SK-N-SH treated with all-trans-retinoic acid at 6 μM for 48 hours (cell line): ENCODE measurements at regions not wholly inside any gene's neighbourhood (a gene's known extent, or its start where the extent isn't known, plus 50 kb on each side); places are given as distances from the start of the nearest gene placed in this dataset.

Source experiments
- ATAC-seq: fragments of 200-7000 bp; cut with Tn5 transposase; 3 replicates; pipeline ENCODE4 v1.9.1; 2020; ENCODE audit warnings: mild to moderate bottlenecking, moderate library complexity
- ARNTL ChIP-seq: fragments of 450-650 bp; formaldehyde crosslinking; IDR thresholded peaks from 2 replicates; pipeline ENCODE4 v1.5.0; 2020; ENCODE audit warnings: low read depth, mild to moderate bottlenecking, moderate library complexity, borderline replicate concordance
- CSDC2 ChIP-seq: fragments of 250-450 bp; sonication (Bioruptor Pico); IDR thresholded peaks from 2 replicates; pipeline ENCODE4 v1.5.0; 2020; ENCODE audit warnings: mild to moderate bottlenecking, moderate library complexity
- ESRRG ChIP-seq: fragments of 250-450 bp; sonication (Bioruptor Pico); IDR thresholded peaks from 2 replicates; pipeline ENCODE4 v1.6.1; 2021; ENCODE audit warnings: mild to moderate bottlenecking
- GLIS3 ChIP-seq: fragments of 250-450 bp; sonication (Bioruptor Pico); IDR thresholded peaks from 2 replicates; pipeline ENCODE4 v1.5.0; 2020; ENCODE audit warnings: mild to moderate bottlenecking, moderate library complexity
- ISL1 ChIP-seq: fragments of 250-450 bp; sonication (Bioruptor Pico); IDR thresholded peaks from 2 replicates; pipeline ENCODE4 v2.1.2; 2022; ENCODE audit warnings: mild to moderate bottlenecking, moderate library complexity
- OSR1 ChIP-seq: fragments of 250-450 bp; sonication (Bioruptor Pico); IDR thresholded peaks from 2 replicates; pipeline ENCODE4 v1.8.0; 2022; ENCODE audit warnings: moderate library complexity, mild to moderate bottlenecking, inconsistent platforms
- RARB ChIP-seq: fragments of 250-450 bp; sonication (Bioruptor Pico); IDR thresholded peaks from 2 replicates; pipeline ENCODE4 v1.8.0; 2021; ENCODE audit warnings: mild to moderate bottlenecking, moderate library complexity
- TCF4 ChIP-seq: fragments of 250-450 bp; sonication (Bioruptor Pico); IDR thresholded peaks from 2 replicates; pipeline ENCODE4 v1.8.0; 2021; ENCODE audit warnings: mild to moderate bottlenecking, moderate library complexity, borderline replicate concordance
- TOX ChIP-seq: fragments of 250-450 bp; sonication (Bioruptor Pico); IDR thresholded peaks from 2 replicates; pipeline ENCODE4 v1.8.0; 2021; ENCODE audit warnings: mild to moderate bottlenecking, moderate library complexity, borderline replicate concordance
- ZC3H10 ChIP-seq: fragments of 250-450 bp; sonication (Bioruptor Pico); IDR thresholded peaks from 2 replicates; pipeline ENCODE4 v1.5.1; 2021; ENCODE audit warnings: mild to moderate bottlenecking, moderate library complexity
- ZFP3 ChIP-seq: fragments of 250-450 bp; sonication (Bioruptor Pico); IDR thresholded peaks from 2 replicates; pipeline ENCODE4 v1.5.0; 2020; ENCODE audit warnings: mild to moderate bottlenecking, moderate library complexity
- ZFP30 ChIP-seq: fragments of 450-650 bp; formaldehyde crosslinking; IDR thresholded peaks from 2 replicates; pipeline ENCODE4 v1.5.0; 2022; ENCODE audit warnings: mild to moderate bottlenecking, moderate library complexity
- ZNF565 ChIP-seq: fragments of 450-650 bp; formaldehyde crosslinking; conservative IDR thresholded peaks from 2 replicates; pipeline ENCODE4 v1.5.0; 2020; ENCODE audit warnings: low read depth, mild to moderate bottlenecking, moderate library complexity
- ZNF70 ChIP-seq: fragments of 450-650 bp; formaldehyde crosslinking; IDR thresholded peaks from 2 replicates; pipeline ENCODE4 v1.5.0; 2020; ENCODE audit warnings: mild to moderate bottlenecking, moderate library complexity
- ZNF8 ChIP-seq: fragments of 450-650 bp; formaldehyde crosslinking; IDR thresholded peaks from 2 replicates; pipeline ENCODE4 v1.5.0; 2020; ENCODE audit warnings: mild to moderate bottlenecking, moderate library complexity
- TF ChIP-seq, protein P1 (sequence below): fragments of 250-450 bp; sonication (Bioruptor Pico); IDR thresholded peaks from 2 replicates; pipeline ENCODE4 v1.5.0; 2020; ENCODE audit warnings: mild to moderate bottlenecking, moderate library complexity
- TF ChIP-seq, protein P2 (sequence below): fragments of 250-450 bp; sonication (Bioruptor Pico); IDR thresholded peaks from 2 replicates; pipeline ENCODE4 v1.5.1; 2021; ENCODE audit warnings: mild to moderate bottlenecking, moderate library complexity
- TF ChIP-seq, protein P3 (sequence below): fragments of 250-450 bp; sonication (Bioruptor Pico); IDR thresholded peaks from 2 replicates; pipeline ENCODE4 v1.8.0; 2020; ENCODE audit warnings: mild to moderate bottlenecking, moderate library complexity, borderline replicate concordance
- TF ChIP-seq, protein P4 (sequence below): fragments of 250-450 bp; sonication (Bioruptor Pico); IDR thresholded peaks from 2 replicates; pipeline ENCODE4 v1.8.0; 2021; ENCODE audit warnings: low read depth, mild to moderate bottlenecking, moderate library complexity, borderline replicate concordance
- TF ChIP-seq, protein P5 (sequence below): fragments of 250-450 bp; sonication (Bioruptor Pico); IDR thresholded peaks from 2 replicates; pipeline ENCODE4 v1.5.1; 2020; ENCODE audit warnings: low read depth, mild to moderate bottlenecking, moderate library complexity

- TF ChIP-seq, protein P1, sequence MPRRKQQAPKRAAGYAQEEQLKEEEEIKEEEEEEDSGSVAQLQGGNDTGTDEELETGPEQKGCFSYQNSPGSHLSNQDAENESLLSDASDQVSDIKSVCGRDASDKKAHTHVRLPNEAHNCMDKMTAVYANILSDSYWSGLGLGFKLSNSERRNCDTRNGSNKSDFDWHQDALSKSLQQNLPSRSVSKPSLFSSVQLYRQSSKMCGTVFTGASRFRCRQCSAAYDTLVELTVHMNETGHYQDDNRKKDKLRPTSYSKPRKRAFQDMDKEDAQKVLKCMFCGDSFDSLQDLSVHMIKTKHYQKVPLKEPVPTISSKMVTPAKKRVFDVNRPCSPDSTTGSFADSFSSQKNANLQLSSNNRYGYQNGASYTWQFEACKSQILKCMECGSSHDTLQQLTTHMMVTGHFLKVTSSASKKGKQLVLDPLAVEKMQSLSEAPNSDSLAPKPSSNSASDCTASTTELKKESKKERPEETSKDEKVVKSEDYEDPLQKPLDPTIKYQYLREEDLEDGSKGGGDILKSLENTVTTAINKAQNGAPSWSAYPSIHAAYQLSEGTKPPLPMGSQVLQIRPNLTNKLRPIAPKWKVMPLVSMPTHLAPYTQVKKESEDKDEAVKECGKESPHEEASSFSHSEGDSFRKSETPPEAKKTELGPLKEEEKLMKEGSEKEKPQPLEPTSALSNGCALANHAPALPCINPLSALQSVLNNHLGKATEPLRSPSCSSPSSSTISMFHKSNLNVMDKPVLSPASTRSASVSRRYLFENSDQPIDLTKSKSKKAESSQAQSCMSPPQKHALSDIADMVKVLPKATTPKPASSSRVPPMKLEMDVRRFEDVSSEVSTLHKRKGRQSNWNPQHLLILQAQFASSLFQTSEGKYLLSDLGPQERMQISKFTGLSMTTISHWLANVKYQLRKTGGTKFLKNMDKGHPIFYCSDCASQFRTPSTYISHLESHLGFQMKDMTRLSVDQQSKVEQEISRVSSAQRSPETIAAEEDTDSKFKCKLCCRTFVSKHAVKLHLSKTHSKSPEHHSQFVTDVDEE (CRISPR knock-in tag): no peak
- TF ChIP-seq RARB (CRISPR knock-in tag) (no peak), ZFP3 (CRISPR knock-in tag) (no peak), ZNF8 (CRISPR knock-in tag) (no peak)
- TF ChIP-seq, protein P2, sequence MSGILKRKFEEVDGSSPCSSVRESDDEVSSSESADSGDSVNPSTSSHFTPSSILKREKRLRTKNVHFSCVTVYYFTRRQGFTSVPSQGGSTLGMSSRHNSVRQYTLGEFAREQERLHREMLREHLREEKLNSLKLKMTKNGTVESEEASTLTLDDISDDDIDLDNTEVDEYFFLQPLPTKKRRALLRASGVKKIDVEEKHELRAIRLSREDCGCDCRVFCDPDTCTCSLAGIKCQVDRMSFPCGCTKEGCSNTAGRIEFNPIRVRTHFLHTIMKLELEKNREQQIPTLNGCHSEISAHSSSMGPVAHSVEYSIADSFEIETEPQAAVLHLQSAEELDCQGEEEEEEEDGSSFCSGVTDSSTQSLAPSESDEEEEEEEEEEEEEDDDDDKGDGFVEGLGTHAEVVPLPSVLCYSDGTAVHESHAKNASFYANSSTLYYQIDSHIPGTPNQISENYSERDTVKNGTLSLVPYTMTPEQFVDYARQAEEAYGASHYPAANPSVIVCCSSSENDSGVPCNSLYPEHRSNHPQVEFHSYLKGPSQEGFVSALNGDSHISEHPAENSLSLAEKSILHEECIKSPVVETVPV: no peak
- TF ChIP-seq, all 23 proteins: peak for 0
These were observed 79.3 kb upstream of the NPVF start (continued) for GRCh38 chr7:25307624-25308023.

- ATAC-seq: no peak
- TF ChIP-seq ZFP30 (CRISPR knock-in tag) (no peak), TCF4 (CRISPR knock-in tag) (no peak), ZNF70 (no peak), TOX (CRISPR knock-in tag) (no peak), GLIS3 (CRISPR knock-in tag) (no peak), ESRRG (CRISPR knock-in tag) (no peak), ZNF565 (CRISPR knock-in tag) (no peak), ARNTL (no peak), ZNF8 (CRISPR knock-in tag) (no peak), ZFP3 (CRISPR knock-in tag) (no peak), CSDC2 (CRISPR knock-in tag) (no peak), OSR1 (no peak), ZC3H10 (no peak), ISL1 (CRISPR knock-in tag) (no peak)
- TF ChIP-seq, protein P3, sequence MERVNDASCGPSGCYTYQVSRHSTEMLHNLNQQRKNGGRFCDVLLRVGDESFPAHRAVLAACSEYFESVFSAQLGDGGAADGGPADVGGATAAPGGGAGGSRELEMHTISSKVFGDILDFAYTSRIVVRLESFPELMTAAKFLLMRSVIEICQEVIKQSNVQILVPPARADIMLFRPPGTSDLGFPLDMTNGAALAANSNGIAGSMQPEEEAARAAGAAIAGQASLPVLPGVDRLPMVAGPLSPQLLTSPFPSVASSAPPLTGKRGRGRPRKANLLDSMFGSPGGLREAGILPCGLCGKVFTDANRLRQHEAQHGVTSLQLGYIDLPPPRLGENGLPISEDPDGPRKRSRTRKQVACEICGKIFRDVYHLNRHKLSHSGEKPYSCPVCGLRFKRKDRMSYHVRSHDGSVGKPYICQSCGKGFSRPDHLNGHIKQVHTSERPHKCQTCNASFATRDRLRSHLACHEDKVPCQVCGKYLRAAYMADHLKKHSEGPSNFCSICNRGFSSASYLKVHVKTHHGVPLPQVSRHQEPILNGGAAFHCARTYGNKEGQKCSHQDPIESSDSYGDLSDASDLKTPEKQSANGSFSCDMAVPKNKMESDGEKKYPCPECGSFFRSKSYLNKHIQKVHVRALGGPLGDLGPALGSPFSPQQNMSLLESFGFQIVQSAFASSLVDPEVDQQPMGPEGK: no peak
- TF ChIP-seq, protein P4, sequence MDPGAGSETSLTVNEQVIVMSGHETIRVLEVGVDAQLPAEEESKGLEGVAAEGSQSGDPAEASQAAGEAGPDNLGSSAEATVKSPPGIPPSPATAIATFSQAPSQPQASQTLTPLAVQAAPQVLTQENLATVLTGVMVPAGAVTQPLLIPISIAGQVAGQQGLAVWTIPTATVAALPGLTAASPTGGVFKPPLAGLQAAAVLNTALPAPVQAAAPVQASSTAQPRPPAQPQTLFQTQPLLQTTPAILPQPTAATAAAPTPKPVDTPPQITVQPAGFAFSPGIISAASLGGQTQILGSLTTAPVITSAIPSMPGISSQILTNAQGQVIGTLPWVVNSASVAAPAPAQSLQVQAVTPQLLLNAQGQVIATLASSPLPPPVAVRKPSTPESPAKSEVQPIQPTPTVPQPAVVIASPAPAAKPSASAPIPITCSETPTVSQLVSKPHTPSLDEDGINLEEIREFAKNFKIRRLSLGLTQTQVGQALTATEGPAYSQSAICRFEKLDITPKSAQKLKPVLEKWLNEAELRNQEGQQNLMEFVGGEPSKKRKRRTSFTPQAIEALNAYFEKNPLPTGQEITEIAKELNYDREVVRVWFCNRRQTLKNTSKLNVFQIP (CRISPR knock-in tag): no peak
- TF ChIP-seq, protein P1 (CRISPR knock-in tag): no peak
- TF ChIP-seq, protein P2: no peak
- TF ChIP-seq, protein P5, sequence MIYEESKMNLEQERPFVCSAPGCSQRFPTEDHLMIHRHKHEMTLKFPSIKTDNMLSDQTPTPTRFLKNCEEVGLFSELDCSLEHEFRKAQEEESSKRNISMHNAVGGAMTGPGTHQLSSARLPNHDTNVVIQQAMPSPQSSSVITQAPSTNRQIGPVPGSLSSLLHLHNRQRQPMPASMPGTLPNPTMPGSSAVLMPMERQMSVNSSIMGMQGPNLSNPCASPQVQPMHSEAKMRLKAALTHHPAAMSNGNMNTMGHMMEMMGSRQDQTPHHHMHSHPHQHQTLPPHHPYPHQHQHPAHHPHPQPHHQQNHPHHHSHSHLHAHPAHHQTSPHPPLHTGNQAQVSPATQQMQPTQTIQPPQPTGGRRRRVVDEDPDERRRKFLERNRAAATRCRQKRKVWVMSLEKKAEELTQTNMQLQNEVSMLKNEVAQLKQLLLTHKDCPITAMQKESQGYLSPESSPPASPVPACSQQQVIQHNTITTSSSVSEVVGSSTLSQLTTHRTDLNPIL (CRISPR knock-in tag): no peak
These were observed 80.0 kb upstream of the NPVF start for GRCh38 chr7:25308246-25308645.
